Aorta (tissue), 5 donors: ENCODE measurements at regions not wholly inside any gene's neighbourhood (a gene's known extent, or its start where the extent isn't known, plus 50 kb on each side); places are given as distances from the start of the nearest gene placed in this dataset.

Experiments used
- ATAC-seq: fragments of 200-7000 bp; cut with Tn5 transposase; one replicate; pipeline ENCODE4 v1.9.1; 2022; ENCODE audit warnings: moderate library complexity; ENCODE audit not compliant: low FRiP score
- DNase-seq, 2 donors: peaks; one replicate each; pipeline ENCODE4 v3.0.0-alpha.2; 2020
- H3K27ac ChIP-seq, 2 donors: one replicate each; pipeline ENCODE4 v1.5.1; 2013; ENCODE audit warnings: low read length in 2 of 2, mild to moderate bottlenecking in 2 of 2, moderate library complexity in 2 of 2, control low read depth in 1 of 2, inconsistent platforms in 1 of 2, low read depth in 1 of 2
- H3K27me3 ChIP-seq, 2 donors: one replicate each; pipeline ENCODE4 v1.6.1; 2013; ENCODE audit warnings: control low read depth in 1 of 2, low read length in 1 of 2, mild to moderate bottlenecking in 1 of 2, moderate library complexity in 1 of 2; ENCODE audit not compliant: insufficient read depth in 2 of 2, control insufficient read depth in 1 of 2
- H3K36me3 ChIP-seq, 2 donors: one replicate each; pipeline ENCODE4 v1.6.1; 2013; ENCODE audit warnings: control low read depth in 1 of 2, low read length in 1 of 2, mild to moderate bottlenecking in 1 of 2; ENCODE audit not compliant: insufficient read depth in 2 of 2, control insufficient read depth in 1 of 2
- H3K4me1 ChIP-seq, 2 donors: one replicate each; pipeline ENCODE4 v1.6.1; 2013; ENCODE audit warnings: low read length in 2 of 2, control low read depth in 1 of 2, mild to moderate bottlenecking in 1 of 2, moderate library complexity in 1 of 2; ENCODE audit not compliant: insufficient read depth in 2 of 2, control insufficient read depth in 1 of 2
- H3K4me3 ChIP-seq, 2 donors: one replicate each; pipeline ENCODE4 v1.5.1; 2013; ENCODE audit warnings: low read length in 2 of 2, control low read depth in 1 of 2, mild to moderate bottlenecking in 1 of 2
- H3K9me3 ChIP-seq: one replicate; pipeline ENCODE4 v1.6.1; 2013; ENCODE audit warnings: mild to moderate bottlenecking, low read length; ENCODE audit not compliant: control insufficient read depth
- WGBS, 2 donors: extraction: QIAGEN DNeasy Blood & Tissue Kit; methylation state at CpG; one replicate each; pipeline ENCODE4 v1.1.7; 2013; 5-methylcytosine and 5-hydroxymethylcytosine counted together
- intact Hi-C, 2 donors: fragments of 100-400 bp; cut with DNase I; formaldehyde crosslinking; loops; one replicate each; pipeline versions ENCODE4 v1.14.2 to v1.15.0; 2022
- donor health status: healthy with polysubstance abuse.
- donor health status: Bipolar disorder and iron deficiency.
- donor health status: DM: no; HTN: no; CAD: no.
- donor health status: DM: no; HTN: no; CAD: no.
- donor health status: DM: yes; HTN: yes; CAD: no.

DNA sequence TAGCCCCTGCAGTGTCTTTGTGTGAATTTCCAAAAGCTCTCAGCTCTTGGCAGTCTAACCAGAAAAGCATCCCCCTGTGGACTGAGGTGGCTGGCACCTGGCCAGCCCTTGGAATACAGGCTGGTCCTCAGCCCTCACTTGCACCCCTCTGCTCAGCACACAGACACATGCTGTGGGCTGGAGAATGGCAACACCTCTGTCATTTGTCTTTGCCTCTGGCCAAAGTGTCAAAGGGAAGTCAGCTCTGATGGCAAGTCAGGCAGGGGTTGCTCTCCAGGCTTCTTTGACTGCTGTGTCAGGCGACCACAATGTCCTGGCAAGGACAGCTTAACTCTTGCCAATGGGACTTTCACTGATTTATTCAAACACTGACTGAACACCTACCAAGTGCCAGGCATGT, 724.8 kb downstream of the INHBA start:
- Histone ChIP-seq H3K27me3 (no peaks in the 10 kb centered on the region), H3K27ac (no peak overlapping the region), H3K4me3 (no peak overlapping the region), H3K4me1 (no peaks in the 10 kb centered on the region), H3K36me3 (no peaks in the 10 kb centered on the region), H3K9me3 (no peaks in the 10 kb centered on the region)
- intact Hi-C loops = no loop called here
- no peak for DNase-seq
- 4 to 17% methylated on average over 1 of the region's 1 CpG for WGBS, 2 donors
- ATAC-seq = no peak

GRCh38 chr7:40977533-40977932, 725.4 kb downstream of the INHBA start:
- intact Hi-C loops = no loop called here
- DNase-seq (no peak), ATAC-seq (no peak)
- Histone ChIP-seq H3K4me3 (no peak overlapping the region), H3K27ac (no peak overlapping the region), H3K9me3 (no peaks in the 10 kb centered on the region), H3K27me3 (no peaks in the 10 kb centered on the region), H3K36me3 (no peaks in the 10 kb centered on the region), H3K4me1 (no peaks in the 10 kb centered on the region)
- WGBS, 2 donors = 90% methylated on average over 1 of the region's 1 CpG

DNA sequence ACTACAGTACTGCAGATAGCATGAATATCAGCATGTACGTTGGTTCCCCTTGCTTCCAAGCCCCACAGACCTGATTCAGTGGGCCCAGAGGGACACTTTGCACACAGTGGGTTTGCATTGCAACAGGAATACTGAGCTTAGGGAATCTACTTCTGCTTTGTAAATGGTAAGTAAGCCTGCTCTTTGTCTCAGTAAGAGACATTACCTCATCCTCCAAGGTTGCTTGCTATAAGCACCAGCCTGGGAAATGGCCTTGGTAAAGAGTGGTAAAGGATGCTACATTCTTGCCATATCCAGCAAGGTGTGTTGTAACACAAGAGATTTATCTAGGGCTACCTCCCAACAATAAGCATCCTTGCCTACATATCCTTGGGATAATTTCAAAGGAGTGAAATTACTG, 730.5 kb downstream of the INHBA start:
- H3K4me3 ChIP-seq = no peak overlapping the region
- H3K4me1 ChIP-seq = no peaks in the 10 kb centered on the region
- 93 to 94% methylated on average over 1 of the region's 1 CpG for WGBS, 2 donors
- H3K27me3 ChIP-seq = no peaks in the 10 kb centered on the region
- H3K27ac ChIP-seq = no peak overlapping the region
- DNase-seq (no peak), ATAC-seq (no peak)
- H3K36me3 ChIP-seq = no peaks in the 10 kb centered on the region
- intact Hi-C loops = no loop called here
- H3K9me3 ChIP-seq = no peaks in the 10 kb centered on the region

DNA sequence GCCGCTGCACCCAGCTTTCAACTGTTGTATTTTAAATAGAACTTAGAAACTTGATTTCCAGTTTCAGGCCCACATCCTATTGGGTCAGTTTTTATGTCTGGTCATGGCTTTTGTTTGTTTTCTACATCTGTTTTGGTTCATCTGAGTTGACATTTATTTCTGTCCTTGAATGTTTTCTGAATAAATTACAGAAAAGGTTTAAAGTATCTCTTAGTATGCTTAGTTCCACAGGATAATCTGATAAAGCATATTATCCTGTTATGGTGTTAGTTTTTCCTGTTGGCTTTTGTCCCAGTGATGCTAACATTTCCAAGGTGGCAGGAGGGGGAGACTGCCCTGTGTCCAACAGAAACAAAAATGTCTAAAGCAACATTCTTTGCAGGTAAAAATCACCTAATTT, 733.2 kb downstream of the INHBA start:
- intact Hi-C loops = no loop called here
- WGBS, 2 donors = 81 to 84% methylated on average over 1 of the region's 1 CpG
- H3K27ac ChIP-seq = no peak overlapping the region

DNA sequence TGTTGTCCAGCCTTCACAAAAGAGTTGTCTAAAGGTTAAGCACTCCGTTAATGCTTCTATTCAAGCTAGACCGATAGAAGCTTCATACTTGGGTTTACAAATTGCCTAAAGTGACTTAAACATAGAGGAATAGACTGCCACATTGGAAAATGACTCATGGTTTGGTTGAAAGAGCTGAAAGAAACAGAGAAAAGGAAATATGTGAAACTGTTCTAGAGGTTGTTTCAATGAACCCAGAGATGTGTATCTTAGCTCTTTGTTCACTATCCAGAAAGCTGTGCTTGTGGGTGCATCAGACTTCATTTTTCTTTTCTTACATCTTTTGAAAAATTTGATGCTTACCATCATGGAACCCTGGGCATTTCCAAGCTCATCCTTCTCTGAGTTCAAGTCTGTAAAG, 736.2 kb downstream of the INHBA start:
- peaks cover 0 to 2% of the 10 kb centered on the region in 2 donors for H3K36me3 ChIP-seq
- WGBS, 2 donors = 93 to 95% methylated on average over 2 of the region's 2 CpGs
- no peak overlapping the region for H3K4me3 ChIP-seq
- no peak overlapping the region for H3K27ac ChIP-seq
- DNase-seq = no peak
- H3K4me1 ChIP-seq = no peaks in the 10 kb centered on the region
- ATAC-seq = no peak
- no peaks in the 10 kb centered on the region for H3K9me3 ChIP-seq
- H3K27me3 ChIP-seq = no peaks in the 10 kb centered on the region
- intact Hi-C loops = no loop called here

More for the DNA sequence above, 733.2 kb downstream of the INHBA start:
- Histone ChIP-seq H3K27me3 (no peaks in the 10 kb centered on the region), H3K9me3 (no peaks in the 10 kb centered on the region), H3K4me1 (no peaks in the 10 kb centered on the region), H3K4me3 (no peak overlapping the region), H3K36me3 (no peaks in the 10 kb centered on the region)
- ATAC-seq = no peak
- DNase-seq = no peak

DNA sequence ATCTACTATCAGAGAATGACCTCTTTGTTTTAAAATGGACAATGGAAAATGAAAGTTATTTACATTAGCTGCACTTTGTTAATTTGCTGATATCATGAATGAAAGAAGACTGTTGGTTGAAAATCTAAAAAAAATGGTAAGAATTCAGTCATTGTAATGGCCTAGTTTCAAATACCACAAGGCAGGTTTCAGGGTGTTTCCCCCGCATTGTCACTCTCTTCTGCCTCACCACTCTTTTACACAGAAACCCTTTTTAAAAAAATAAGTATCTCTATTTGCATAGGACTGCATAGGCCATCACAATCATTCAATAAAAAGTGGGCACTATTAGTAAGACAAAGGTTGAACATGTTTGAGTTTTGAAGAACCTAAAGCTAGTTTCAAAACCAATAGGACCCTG, 737.1 kb downstream of the INHBA start:
- 96 to 97% methylated on average over 1 of the region's 1 CpG for WGBS, 2 donors
- peaks cover 0 to 2% of the 10 kb centered on the region in 2 donors for H3K36me3 ChIP-seq
- H3K9me3 ChIP-seq = no peaks in the 10 kb centered on the region
- H3K4me1 ChIP-seq = no peaks in the 10 kb centered on the region
- H3K27me3 ChIP-seq = no peaks in the 10 kb centered on the region
- intact Hi-C loops = no loop called here
- DNase-seq (no peak), ATAC-seq (no peak)
- no peak overlapping the region for H3K27ac ChIP-seq
- no peak overlapping the region for H3K4me3 ChIP-seq

DNA sequence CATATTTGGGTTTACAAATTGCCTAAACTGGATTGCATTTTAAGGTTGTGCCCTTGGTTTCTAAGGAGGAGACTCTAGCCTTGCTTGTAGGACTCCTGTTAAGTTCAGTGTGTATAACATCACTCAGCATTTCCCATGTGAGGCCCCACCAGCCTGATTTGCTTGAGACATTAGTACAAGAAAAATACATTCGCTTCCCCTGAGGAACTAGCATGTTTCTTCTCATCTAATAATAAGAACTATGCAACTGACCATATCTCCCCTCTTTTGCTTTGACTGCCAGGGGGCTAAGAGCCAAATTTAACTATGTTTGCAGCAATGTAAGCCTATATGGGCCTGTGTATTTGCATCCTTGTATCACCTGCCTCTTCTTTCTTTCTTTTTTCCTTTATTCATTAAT, 737.9 kb downstream of the INHBA start:
- intact Hi-C loops = no loop called here
- H3K27me3 ChIP-seq = no peaks in the 10 kb centered on the region
- no peaks in the 10 kb centered on the region for H3K9me3 ChIP-seq
- DNase-seq (no peak), ATAC-seq (no peak)
- H3K4me3 ChIP-seq = no peak overlapping the region
- no peaks in the 10 kb centered on the region for H3K4me1 ChIP-seq
- peaks cover 0 to 2% of the 10 kb centered on the region in 2 donors for H3K36me3 ChIP-seq
- 39 to 62% methylated on average over 1 of the region's 1 CpG for WGBS, 2 donors
- no peak overlapping the region for H3K27ac ChIP-seq

DNA sequence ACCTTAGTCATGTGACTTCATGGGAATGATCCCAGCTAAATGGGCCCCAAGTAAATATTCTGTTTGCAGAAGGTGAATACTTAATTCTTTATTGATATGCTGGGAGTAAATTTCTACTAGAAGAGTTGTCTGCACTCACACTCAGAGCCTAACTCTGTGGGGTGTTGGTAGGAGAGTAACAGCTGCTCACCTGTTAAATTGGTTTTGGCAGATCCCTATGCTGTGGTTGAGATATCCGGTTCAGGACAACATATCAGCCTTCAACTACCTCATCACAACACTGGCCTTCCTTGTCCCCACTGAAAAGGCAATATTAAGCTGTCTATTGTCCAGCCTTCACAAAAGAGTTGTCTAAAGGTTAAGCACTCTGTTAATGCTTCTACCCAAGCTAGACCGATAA, 738.3 kb downstream of the INHBA start:
- Histone ChIP-seq H3K4me1 (no peaks in the 10 kb centered on the region), H3K27me3 (no peaks in the 10 kb centered on the region), H3K9me3 (no peaks in the 10 kb centered on the region), H3K27ac (no peak overlapping the region), H3K4me3 (no peak overlapping the region), H3K36me3 (peaks cover 0 to 2% of the 10 kb centered on the region in 2 donors)
- DNase-seq (no peak), ATAC-seq (no peak)
- intact Hi-C loops = no loop called here
- WGBS, 2 donors = 70 to 77% methylated on average over 2 of the region's 2 CpGs

- no peak overlapping the region for H3K27ac ChIP-seq
- DNase-seq = no peak
- H3K36me3 ChIP-seq = peaks cover 0 to 2% of the 10 kb centered on the region in 2 donors
- intact Hi-C loops = no loop called here
- H3K27me3 ChIP-seq = no peaks in the 10 kb centered on the region
- no peaks in the 10 kb centered on the region for H3K4me1 ChIP-seq
- H3K9me3 ChIP-seq = no peaks in the 10 kb centered on the region
- no peak overlapping the region for H3K4me3 ChIP-seq
- 99 to 100% methylated on average over 1 of the region's 1 CpG for WGBS, 2 donors
- ATAC-seq = no peak
These were observed 742.9 kb downstream of the INHBA start for GRCh38 chr7:40959955-40960354.
